Loucy (cell line): ENCODE measurements at regions not wholly inside any gene's neighbourhood (a gene's known extent, or its start where the extent isn't known, plus 50 kb on each side); places are given as distances from the start of the nearest gene placed in this dataset.

ENCODE experiments used
- H2AFZ ChIP-seq: fragments of 200-600 bp; sonication (generic); 2 replicates; pipeline ENCODE4 v1.6.0; 2016; ENCODE audit warnings: antibody characterized with exemption, mild to moderate bottlenecking, low read length, moderate library complexity
- H3F3A ChIP-seq: fragments of 200-600 bp; 2 replicates; pipeline ENCODE4 v1.6.0; 2016; ENCODE audit warnings: antibody characterized with exemption, low read depth, mild to moderate bottlenecking
- H3K27me3 ChIP-seq: fragments of 200-600 bp; sonication (generic); 2 replicates; pipeline ENCODE4 v1.6.1; 2014; ENCODE audit warnings: low read length, mild to moderate bottlenecking; ENCODE audit not compliant: insufficient read depth, poor library complexity, severe bottlenecking
- H3K36me3 ChIP-seq: fragments of 200-600 bp; sonication (generic); 2 replicates; pipeline ENCODE4 v1.6.1; 2016; ENCODE audit warnings: low read length; ENCODE audit not compliant: insufficient read depth
- H3K4me1 ChIP-seq: fragments of 200-600 bp; sonication (generic); 2 replicates; pipeline ENCODE4 v1.5.1; 2014; ENCODE audit warnings: low read length, mild to moderate bottlenecking; ENCODE audit not compliant: insufficient read depth, poor library complexity, severe bottlenecking
- H3K4me2 ChIP-seq: fragments of 200-600 bp; sonication (generic); 2 replicates; pipeline ENCODE4 v1.6.0; 2014; ENCODE audit warnings: antibody characterized with exemption, low read length, low read depth, mild to moderate bottlenecking; ENCODE audit not compliant: poor library complexity, severe bottlenecking
- H3K4me3 ChIP-seq: fragments of 200-600 bp; sonication (generic); 2 replicates; pipeline ENCODE4 v1.5.1; 2014; ENCODE audit warnings: low read length, mild to moderate bottlenecking, mixed read lengths; ENCODE audit not compliant: poor library complexity, severe bottlenecking
- H3K79me2 ChIP-seq: fragments of 200-600 bp; sonication (generic); 2 replicates; pipeline ENCODE4 v1.6.1; 2014; ENCODE audit warnings: low read length; ENCODE audit not compliant: insufficient read depth
- H3K9ac ChIP-seq: fragments of 200-600 bp; sonication (generic); 2 replicates; pipeline ENCODE4 v1.6.0; 2014; ENCODE audit warnings: mild to moderate bottlenecking, low read depth, low read length, moderate library complexity; ENCODE audit not compliant: poor library complexity, severe bottlenecking
- H3K9me2 ChIP-seq: fragments of 200-600 bp; sonication (generic); replicated peaks from 2 replicates; pipeline ENCODE4 v1.6.1; 2016; ENCODE audit warnings: low read depth, low read length, mixed read lengths
- H3K9me3 ChIP-seq: fragments of 200-600 bp; sonication (generic); 2 replicates; pipeline ENCODE4 v1.6.1; 2014; ENCODE audit warnings: mild to moderate bottlenecking, antibody characterized with exemption, low read length, low read depth; ENCODE audit not compliant: insufficient read depth
- H4K20me1 ChIP-seq: fragments of 200-600 bp; sonication (generic); 2 replicates; pipeline ENCODE4 v1.6.0; 2014; ENCODE audit warnings: antibody characterized with exemption, low read length, mild to moderate bottlenecking; ENCODE audit not compliant: insufficient read depth, poor library complexity, severe bottlenecking
- EZH2phosphoT487 ChIP-seq: fragments of 200-600 bp; IDR thresholded peaks from 2 replicates; pipeline ENCODE4 v1.6.1; 2018; ENCODE audit warnings: antibody characterized with exemption, mild to moderate bottlenecking, moderate library complexity, borderline replicate concordance
- TF ChIP-seq, protein P1 (sequence below): fragments of 200-600 bp; sonication (generic); conservative IDR thresholded peaks from 2 replicates; pipeline ENCODE4 v1.5.1; 2014; ENCODE audit warnings: mild to moderate bottlenecking, antibody characterized with exemption, low read length

- Histone ChIP-seq H3K9me3 (no peaks in the 10 kb centered on the region), H3K27me3 (no peaks in the 10 kb centered on the region), H3K9me2 (no peaks in the 10 kb centered on the region), H3K4me2 (peak overlapping the region; percentile 14), H4K20me1 (no peaks in the 10 kb centered on the region), H3K4me3 (no peak overlapping the region), H3K36me3 (no peaks in the 10 kb centered on the region), H3K79me2 (no peaks in the 10 kb centered on the region), H2AFZ (peak overlapping the region; percentile 54; the same call in 1 of the 2 replicates), H3F3A (no peaks in the 10 kb centered on the region), H3K9ac (no peak overlapping the region), H3K4me1 (no peaks in the 10 kb centered on the region)
- no peak for TF ChIP-seq EZH2phosphoT487
- TF ChIP-seq, protein P1, sequence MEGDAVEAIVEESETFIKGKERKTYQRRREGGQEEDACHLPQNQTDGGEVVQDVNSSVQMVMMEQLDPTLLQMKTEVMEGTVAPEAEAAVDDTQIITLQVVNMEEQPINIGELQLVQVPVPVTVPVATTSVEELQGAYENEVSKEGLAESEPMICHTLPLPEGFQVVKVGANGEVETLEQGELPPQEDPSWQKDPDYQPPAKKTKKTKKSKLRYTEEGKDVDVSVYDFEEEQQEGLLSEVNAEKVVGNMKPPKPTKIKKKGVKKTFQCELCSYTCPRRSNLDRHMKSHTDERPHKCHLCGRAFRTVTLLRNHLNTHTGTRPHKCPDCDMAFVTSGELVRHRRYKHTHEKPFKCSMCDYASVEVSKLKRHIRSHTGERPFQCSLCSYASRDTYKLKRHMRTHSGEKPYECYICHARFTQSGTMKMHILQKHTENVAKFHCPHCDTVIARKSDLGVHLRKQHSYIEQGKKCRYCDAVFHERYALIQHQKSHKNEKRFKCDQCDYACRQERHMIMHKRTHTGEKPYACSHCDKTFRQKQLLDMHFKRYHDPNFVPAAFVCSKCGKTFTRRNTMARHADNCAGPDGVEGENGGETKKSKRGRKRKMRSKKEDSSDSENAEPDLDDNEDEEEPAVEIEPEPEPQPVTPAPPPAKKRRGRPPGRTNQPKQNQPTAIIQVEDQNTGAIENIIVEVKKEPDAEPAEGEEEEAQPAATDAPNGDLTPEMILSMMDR: no peak
Observed at GRCh38 chr1:187270256-187270655, 441.5 kb downstream of the PLA2G4A start.

DNA sequence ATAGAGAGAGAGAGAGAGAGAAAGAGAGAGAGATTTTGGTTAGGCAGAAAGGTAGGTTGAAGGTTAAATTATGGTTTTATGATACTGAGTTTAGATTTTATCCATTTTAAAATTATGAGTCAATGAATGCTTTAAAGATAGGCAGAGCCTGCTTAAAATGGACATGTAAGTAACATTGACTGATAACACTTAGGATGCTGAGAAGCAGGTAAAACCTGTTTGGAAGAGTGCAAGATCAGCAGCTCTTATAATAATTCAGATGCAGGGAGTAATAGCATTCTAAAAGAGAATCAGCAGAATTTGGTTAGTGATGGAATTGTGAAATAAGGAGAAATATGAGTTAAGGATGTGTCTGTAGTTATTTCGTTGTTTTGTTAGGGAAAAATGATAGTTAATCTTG lies 446.6 kb downstream of the PLA2G4A start:
- H3K4me1 ChIP-seq: no peaks in the 10 kb centered on the region
- no peaks in the 10 kb centered on the region for H3K9me2 ChIP-seq
- H3F3A ChIP-seq: no peaks in the 10 kb centered on the region
- H3K9me3 ChIP-seq: no peaks in the 10 kb centered on the region
- no peaks in the 10 kb centered on the region for H3K27me3 ChIP-seq
- TF ChIP-seq, protein P1: no peak
- no peak for TF ChIP-seq EZH2phosphoT487
- H3K4me2 ChIP-seq: no peak overlapping the region
- H3K9ac ChIP-seq: no peak overlapping the region
- H3K79me2 ChIP-seq: no peaks in the 10 kb centered on the region
- H4K20me1 ChIP-seq: no peaks in the 10 kb centered on the region
- no peaks in the 10 kb centered on the region for H3K36me3 ChIP-seq
- no peak overlapping the region for H3K4me3 ChIP-seq
- no peak overlapping the region for H2AFZ ChIP-seq

- H2AFZ ChIP-seq: no peak overlapping the region
- H3K27me3 ChIP-seq: no peaks in the 10 kb centered on the region
- H3F3A ChIP-seq: no peaks in the 10 kb centered on the region
- H3K36me3 ChIP-seq: no peaks in the 10 kb centered on the region
- H3K4me2 ChIP-seq: no peak overlapping the region
- no peaks in the 10 kb centered on the region for H3K9me3 ChIP-seq
- H3K79me2 ChIP-seq: no peaks in the 10 kb centered on the region
- H3K4me1 ChIP-seq: no peaks in the 10 kb centered on the region
- H4K20me1 ChIP-seq: no peaks in the 10 kb centered on the region
- H3K4me3 ChIP-seq: no peak overlapping the region
- TF ChIP-seq, protein P1: no peak
- H3K9me2 ChIP-seq: no peaks in the 10 kb centered on the region
- no peak overlapping the region for H3K9ac ChIP-seq
Observed at GRCh38 chr1:187275985-187276575, 447.3 kb downstream of the PLA2G4A start.
